Natural killer cell (primary cell): ENCODE measurements at regions not wholly inside any gene's neighbourhood (a gene's known extent, or its start where the extent isn't known, plus 50 kb on each side); places are given as distances from the start of the nearest gene placed in this dataset.

Source experiments
- ATAC-seq, 3 donors: fragments of 150-1000 bp in 2 of 3; fragments of 200-7000 bp in 1 of 3; cut with Tn5 transposase; 1 replicate in 1 of 3; 2 replicates in 2 of 3; pipeline ENCODE4 v1.10.0; 2021; ENCODE audit warnings: mild to moderate bottlenecking in 2 of 3, moderate library complexity in 2 of 3
- DNase-seq, 2 donors: peaks; one replicate each; pipeline versions ENCODE4 v3.0.0 to v3.0.0-alpha.2; 2013 to 2021; ENCODE audit warnings: mixed read lengths in 1 of 2
- H3K27ac ChIP-seq: one replicate; pipeline ENCODE4 v1.5.1; 2013; ENCODE audit warnings: mild to moderate bottlenecking, low read length
- H3K27me3 ChIP-seq: one replicate; pipeline ENCODE4 v1.6.1; 2013; ENCODE audit warnings: low read length; ENCODE audit not compliant: control insufficient read depth, insufficient read depth
- H3K36me3 ChIP-seq: one replicate; pipeline ENCODE4 v1.6.1; 2013; ENCODE audit warnings: low read length; ENCODE audit not compliant: control insufficient read depth, insufficient read depth
- H3K4me1 ChIP-seq: one replicate; pipeline ENCODE4 v1.6.1; 2013; ENCODE audit warnings: low read length; ENCODE audit not compliant: control insufficient read depth, insufficient read depth
- H3K4me3 ChIP-seq: one replicate; pipeline ENCODE4 v1.5.1; 2013; ENCODE audit warnings: low read length
- H3K9me3 ChIP-seq: one replicate; pipeline ENCODE4 v1.6.1; 2013; ENCODE audit warnings: low read length; ENCODE audit not compliant: control insufficient read depth, insufficient read depth
- H3K27ac Mint-ChIP-seq, 2 donors: one replicate each; pipeline ENCODE4 v1.8.0; 2022; ENCODE audit warnings: mild to moderate bottlenecking in 2 of 2, mixed read lengths in 2 of 2, moderate library complexity in 1 of 2
- H3K27me3 Mint-ChIP-seq, 2 donors: one replicate each; pipeline ENCODE4 v1.8.0; 2022; ENCODE audit warnings: low read depth in 2 of 2, mixed read lengths in 2 of 2
- H3K36me3 Mint-ChIP-seq: one replicate; pipeline ENCODE4 v1.8.0; 2022; ENCODE audit warnings: mixed read lengths
- H3K4me1 Mint-ChIP-seq, 2 donors: one replicate each; pipeline ENCODE4 v1.8.0; 2022; ENCODE audit warnings: mixed read lengths in 2 of 2
- H3K4me3 Mint-ChIP-seq: one replicate; pipeline ENCODE4 v1.8.0; 2022; ENCODE audit warnings: mild to moderate bottlenecking, moderate library complexity, mixed read lengths
- H3K9me3 Mint-ChIP-seq, 2 donors: one replicate each; pipeline ENCODE4 v1.8.0; 2022; ENCODE audit warnings: mixed read lengths in 2 of 2
- WGBS: methylation state at CpG from one replicate; pipeline ENCODE4 v1.1.7; 2013; ENCODE audit warnings: missing lambda C conversion rate; ENCODE audit not compliant: insufficient coverage; 5-methylcytosine and 5-hydroxymethylcytosine counted together
- intact Hi-C: fragments of 100-400 bp; cut with micrococcal nuclease; formaldehyde crosslinking; loops from one replicate; pipeline ENCODE4 v1.14.2; 2022
- TF ChIP-seq, protein P1 (sequence below): fragments of 200-600 bp; IDR thresholded peaks from one replicate; pipeline ENCODE4 v1.8.0; 2022; ENCODE audit warnings: antibody characterized with exemption

- no peaks in the 10 kb centered on the region for H3K27me3 Mint-ChIP-seq
- H3K36me3 Mint-ChIP-seq, result no peaks in the 10 kb centered on the region
- WGBS, result 70% methylated on average over 2 of the region's 2 CpGs
- TF ChIP-seq, protein P1, sequence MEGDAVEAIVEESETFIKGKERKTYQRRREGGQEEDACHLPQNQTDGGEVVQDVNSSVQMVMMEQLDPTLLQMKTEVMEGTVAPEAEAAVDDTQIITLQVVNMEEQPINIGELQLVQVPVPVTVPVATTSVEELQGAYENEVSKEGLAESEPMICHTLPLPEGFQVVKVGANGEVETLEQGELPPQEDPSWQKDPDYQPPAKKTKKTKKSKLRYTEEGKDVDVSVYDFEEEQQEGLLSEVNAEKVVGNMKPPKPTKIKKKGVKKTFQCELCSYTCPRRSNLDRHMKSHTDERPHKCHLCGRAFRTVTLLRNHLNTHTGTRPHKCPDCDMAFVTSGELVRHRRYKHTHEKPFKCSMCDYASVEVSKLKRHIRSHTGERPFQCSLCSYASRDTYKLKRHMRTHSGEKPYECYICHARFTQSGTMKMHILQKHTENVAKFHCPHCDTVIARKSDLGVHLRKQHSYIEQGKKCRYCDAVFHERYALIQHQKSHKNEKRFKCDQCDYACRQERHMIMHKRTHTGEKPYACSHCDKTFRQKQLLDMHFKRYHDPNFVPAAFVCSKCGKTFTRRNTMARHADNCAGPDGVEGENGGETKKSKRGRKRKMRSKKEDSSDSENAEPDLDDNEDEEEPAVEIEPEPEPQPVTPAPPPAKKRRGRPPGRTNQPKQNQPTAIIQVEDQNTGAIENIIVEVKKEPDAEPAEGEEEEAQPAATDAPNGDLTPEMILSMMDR, result no peak
- no peaks in the 10 kb centered on the region for H3K4me1 Mint-ChIP-seq
- no peaks in the 10 kb centered on the region for H3K4me1 ChIP-seq
- no peaks in the 10 kb centered on the region for H3K36me3 ChIP-seq
- H3K27me3 ChIP-seq, result no peaks in the 10 kb centered on the region
- ATAC-seq (no peak), DNase-seq (no peak)
- H3K4me3 Mint-ChIP-seq, result no peak overlapping the region
- no peak overlapping the region for H3K27ac ChIP-seq
- intact Hi-C loops, result no loop called here
- no peak overlapping the region for H3K4me3 ChIP-seq
- no peaks in the 10 kb centered on the region for H3K9me3 ChIP-seq
- peaks cover 10 to 27% of the 10 kb centered on the region in 2 donors for H3K9me3 Mint-ChIP-seq
- H3K27ac Mint-ChIP-seq, result no peak overlapping the region
Observed at GRCh38 chr14:44081146-44081545, 425.9 kb downstream of the FSCB start.

DNA sequence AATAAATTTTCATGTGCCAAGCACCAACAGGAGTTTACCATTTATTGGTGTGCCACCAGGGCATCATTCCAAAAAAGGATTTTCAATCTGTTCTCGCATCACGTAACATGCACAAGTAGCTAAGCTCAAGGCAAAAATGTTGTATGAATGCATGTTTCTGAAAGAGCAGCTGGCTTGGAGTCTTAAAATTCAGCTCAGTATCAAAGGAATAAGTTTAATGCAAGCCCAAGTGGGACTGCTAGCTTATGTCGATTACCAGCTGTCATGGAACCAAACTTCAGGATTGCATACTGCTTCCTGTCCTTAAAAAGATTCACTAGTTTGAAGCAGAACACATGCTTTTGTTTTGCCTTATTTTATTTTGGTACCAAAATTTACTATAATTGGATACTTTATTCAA is 437.0 kb downstream of the FSCB start:
- Mint-ChIP-seq H3K36me3 (peaks cover 6% of the 10 kb centered on the region), H3K27ac (no peak overlapping the region), H3K27me3 (no peaks in the 10 kb centered on the region), H3K4me3 (no peak overlapping the region), H3K9me3 (peaks cover 7% of the 10 kb centered on the region in 2 donors), H3K4me1 (no peaks in the 10 kb centered on the region)
- Histone ChIP-seq H3K27me3 (no peaks in the 10 kb centered on the region), H3K9me3 (no peaks in the 10 kb centered on the region), H3K27ac (no peak overlapping the region), H3K4me3 (no peak overlapping the region), H3K36me3 (no peaks in the 10 kb centered on the region), H3K4me1 (no peaks in the 10 kb centered on the region)
- WGBS, result 89% methylated on average over 3 of the region's 3 CpGs
- ATAC-seq (no peak), DNase-seq (no peak)
- intact Hi-C loops, result no loop called here
- TF ChIP-seq, protein P1, result no peak

GRCh38 chr14:44053422-44053821 is 453.7 kb downstream of the FSCB start:
- Mint-ChIP-seq H3K9me3 (peaks cover 10 to 19% of the 10 kb centered on the region in 2 donors), H3K36me3 (no peaks in the 10 kb centered on the region)

DNA sequence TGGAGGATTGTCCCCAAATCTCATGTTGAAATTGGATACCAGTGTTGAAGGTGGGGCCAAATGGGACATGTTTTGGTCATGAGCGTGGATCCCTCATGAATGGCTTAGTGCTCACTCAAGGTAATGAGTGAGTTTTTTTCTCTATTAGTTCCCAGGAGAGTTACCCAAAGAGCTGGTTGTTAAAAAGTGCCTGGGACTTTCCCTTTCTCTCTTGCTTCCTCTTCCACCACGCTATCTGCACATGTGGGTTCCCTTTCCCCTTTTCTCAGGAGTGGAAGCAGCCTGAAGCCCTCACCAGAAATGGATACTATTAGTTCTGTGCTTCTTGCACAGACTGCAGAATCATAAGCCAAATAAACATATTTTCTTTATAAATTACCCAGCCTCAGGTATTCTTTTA is 465.4 kb downstream of the FSCB start:
- Mint-ChIP-seq H3K36me3 (peaks cover 6% of the 10 kb centered on the region), H3K4me1 (no peaks in the 10 kb centered on the region), H3K9me3 (peaks cover 11 to 26% of the 10 kb centered on the region in 2 donors), H3K27me3 (no peaks in the 10 kb centered on the region), H3K27ac (no peak overlapping the region), H3K4me3 (no peak overlapping the region)
- intact Hi-C loops, result no loop called here
- no peaks in the 10 kb centered on the region for H3K27me3 ChIP-seq
- H3K4me1 ChIP-seq, result no peaks in the 10 kb centered on the region
- TF ChIP-seq, protein P1, result no peak
- 65% methylated on average over 2 of the region's 2 CpGs for WGBS
- no peak for DNase-seq
- no peak overlapping the region for H3K27ac ChIP-seq
- H3K4me3 ChIP-seq, result no peak overlapping the region
- no peak for ATAC-seq
- H3K9me3 ChIP-seq, result peaks cover 12% of the 10 kb centered on the region
- H3K36me3 ChIP-seq, result no peaks in the 10 kb centered on the region

More at GRCh38 chr14:44053422-44053821, 453.7 kb downstream of the FSCB start:
- H3K36me3 ChIP-seq, result no peaks in the 10 kb centered on the region
- H3K4me3 Mint-ChIP-seq, result no peak overlapping the region
- no peaks in the 10 kb centered on the region for H3K4me1 ChIP-seq
- H3K27ac ChIP-seq, result no peak overlapping the region
- H3K4me1 Mint-ChIP-seq, result no peaks in the 10 kb centered on the region
- no peak for ATAC-seq
- H3K27ac Mint-ChIP-seq, result no peak overlapping the region
- no peak for DNase-seq
- TF ChIP-seq, protein P1, result no peak
- 77% methylated on average over 1 of the region's 3 CpGs for WGBS
- H3K4me3 ChIP-seq, result no peak overlapping the region
- peaks cover 2% of the 10 kb centered on the region for H3K9me3 ChIP-seq
- H3K27me3 Mint-ChIP-seq, result no peaks in the 10 kb centered on the region
- intact Hi-C loops, result no loop called here
- no peaks in the 10 kb centered on the region for H3K27me3 ChIP-seq
